ENCODE measurements at regions not wholly inside any gene's neighbourhood (a gene's known extent, or its start where the extent isn't known, plus 50 kb on each side); places are given as distances from the start of the nearest gene placed in this dataset.

GRCh38 chr1:213649373-213649772 lies 338.4 kb upstream of the PROX1 start (continued):
- TF ChIP-seq, protein P1, sequence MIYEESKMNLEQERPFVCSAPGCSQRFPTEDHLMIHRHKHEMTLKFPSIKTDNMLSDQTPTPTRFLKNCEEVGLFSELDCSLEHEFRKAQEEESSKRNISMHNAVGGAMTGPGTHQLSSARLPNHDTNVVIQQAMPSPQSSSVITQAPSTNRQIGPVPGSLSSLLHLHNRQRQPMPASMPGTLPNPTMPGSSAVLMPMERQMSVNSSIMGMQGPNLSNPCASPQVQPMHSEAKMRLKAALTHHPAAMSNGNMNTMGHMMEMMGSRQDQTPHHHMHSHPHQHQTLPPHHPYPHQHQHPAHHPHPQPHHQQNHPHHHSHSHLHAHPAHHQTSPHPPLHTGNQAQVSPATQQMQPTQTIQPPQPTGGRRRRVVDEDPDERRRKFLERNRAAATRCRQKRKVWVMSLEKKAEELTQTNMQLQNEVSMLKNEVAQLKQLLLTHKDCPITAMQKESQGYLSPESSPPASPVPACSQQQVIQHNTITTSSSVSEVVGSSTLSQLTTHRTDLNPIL (CRISPR knock-in tag; IDR thresholded peaks at IDR 0.05; ENCODE audit: low read depth): no peak
- no peak for TF ChIP-seq GLIS3 (CRISPR knock-in tag; IDR thresholded peaks at IDR 0.05)

DNA sequence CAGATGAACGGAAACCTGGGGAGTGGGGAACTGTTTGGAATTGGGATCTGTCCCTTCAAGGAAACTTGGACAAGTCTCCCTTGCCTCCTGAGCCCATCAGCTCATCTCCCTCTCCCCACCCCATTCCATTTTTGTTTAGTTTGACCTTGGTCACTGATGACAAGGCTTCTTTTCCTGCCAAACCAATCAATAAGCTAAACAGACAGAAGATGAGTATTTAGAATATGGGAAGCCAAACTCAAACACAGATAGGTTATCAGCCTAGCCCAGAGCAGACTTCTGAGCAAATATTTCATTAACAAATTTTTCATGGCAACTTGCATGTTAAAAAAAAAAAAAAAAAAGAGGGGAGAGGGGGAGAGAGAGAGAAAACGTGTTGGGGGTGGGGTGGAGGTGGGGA lies 337.2 kb upstream of the PROX1 start:
- no peak for TF ChIP-seq ZFP3 (CRISPR knock-in tag; IDR thresholded peaks at IDR 0.05)
- no peak for TF ChIP-seq TOX (CRISPR knock-in tag; IDR thresholded peaks at IDR 0.05; ENCODE audit: borderline replicate concordance)
- no peak for TF ChIP-seq ZC3H10 (CRISPR knock-in tag; IDR thresholded peaks at IDR 0.05)
- ATAC-seq: no peak

- no peak for TF ChIP-seq ZNF8 (CRISPR knock-in tag; IDR thresholded peaks at IDR 0.05)
- no peak for TF ChIP-seq SNAI2 (CRISPR knock-in tag; IDR thresholded peaks at IDR 0.05)
- TF ChIP-seq PPARA (CRISPR knock-in tag; IDR thresholded peaks at IDR 0.05; ENCODE audit: borderline replicate concordance): no peak
- no peak for TF ChIP-seq ZNF70 (CRISPR knock-in tag; IDR thresholded peaks at IDR 0.05)
- TF ChIP-seq ESRRG (CRISPR knock-in tag; IDR thresholded peaks at IDR 0.05): no peak
- no peak for TF ChIP-seq TSHZ2 (CRISPR knock-in tag; IDR thresholded peaks at IDR 0.05)
- no peak for TF ChIP-seq ZFP3 (CRISPR knock-in tag; IDR thresholded peaks at IDR 0.05)
- no peak for TF ChIP-seq ISL1 (CRISPR knock-in tag; IDR thresholded peaks at IDR 0.05)
- TF ChIP-seq ZC3H10 (CRISPR knock-in tag; IDR thresholded peaks at IDR 0.05): no peak
- no peak for TF ChIP-seq RARB (CRISPR knock-in tag; IDR thresholded peaks at IDR 0.05)
- TF ChIP-seq GLIS3 (CRISPR knock-in tag; IDR thresholded peaks at IDR 0.05): no peak
- TF ChIP-seq ZFP30 (CRISPR knock-in tag; IDR thresholded peaks at IDR 0.05): no peak
- TF ChIP-seq CSDC2 (CRISPR knock-in tag; IDR thresholded peaks at IDR 0.05): no peak
- no peak for TF ChIP-seq CSRNP3 (CRISPR knock-in tag; IDR thresholded peaks at IDR 0.05)
- TF ChIP-seq TCF4 (CRISPR knock-in tag; IDR thresholded peaks at IDR 0.05; ENCODE audit: borderline replicate concordance): no peak
- TF ChIP-seq, protein P1 (CRISPR knock-in tag; IDR thresholded peaks at IDR 0.05; ENCODE audit: low read depth): no peak
- TF ChIP-seq TOX (CRISPR knock-in tag; IDR thresholded peaks at IDR 0.05; ENCODE audit: borderline replicate concordance): no peak
- TF ChIP-seq OSR1 (CRISPR knock-in tag; IDR thresholded peaks at IDR 0.05): no peak
- no peak for ATAC-seq
Measured at GRCh38 chr1:213651077-213651476, 336.7 kb upstream of the PROX1 start.

DNA sequence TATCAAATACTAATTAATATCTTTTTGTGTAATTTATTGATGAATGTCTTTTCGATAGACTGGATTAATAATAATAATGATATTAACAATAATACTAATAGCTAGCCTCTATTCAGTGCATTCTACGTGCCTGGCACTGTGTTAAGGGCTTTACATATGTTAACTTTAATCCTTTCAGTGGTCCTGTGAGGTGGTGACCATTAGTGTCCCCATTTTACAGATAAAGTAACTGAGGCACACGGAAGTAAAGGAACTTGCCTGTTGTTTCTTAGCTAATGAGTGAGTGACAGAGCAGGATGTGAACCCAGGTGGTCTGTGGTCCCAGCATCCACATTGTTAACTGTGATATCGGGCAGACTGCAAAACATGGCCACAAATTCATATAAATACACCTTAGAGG lies 335.7 kb upstream of the PROX1 start:
- ATAC-seq: no peak
- TF ChIP-seq ESRRG (CRISPR knock-in tag; IDR thresholded peaks at IDR 0.05) (no peak), ARNTL (CRISPR knock-in tag; IDR thresholded peaks at IDR 0.05; ENCODE audit: borderline replicate concordance, low read depth) (no peak), ZNF70 (CRISPR knock-in tag; IDR thresholded peaks at IDR 0.05) (no peak), GLIS3 (CRISPR knock-in tag; IDR thresholded peaks at IDR 0.05) (no peak), ZC3H10 (CRISPR knock-in tag; IDR thresholded peaks at IDR 0.05) (no peak), TSHZ2 (CRISPR knock-in tag; IDR thresholded peaks at IDR 0.05) (no peak)
- TF ChIP-seq, protein P2, sequence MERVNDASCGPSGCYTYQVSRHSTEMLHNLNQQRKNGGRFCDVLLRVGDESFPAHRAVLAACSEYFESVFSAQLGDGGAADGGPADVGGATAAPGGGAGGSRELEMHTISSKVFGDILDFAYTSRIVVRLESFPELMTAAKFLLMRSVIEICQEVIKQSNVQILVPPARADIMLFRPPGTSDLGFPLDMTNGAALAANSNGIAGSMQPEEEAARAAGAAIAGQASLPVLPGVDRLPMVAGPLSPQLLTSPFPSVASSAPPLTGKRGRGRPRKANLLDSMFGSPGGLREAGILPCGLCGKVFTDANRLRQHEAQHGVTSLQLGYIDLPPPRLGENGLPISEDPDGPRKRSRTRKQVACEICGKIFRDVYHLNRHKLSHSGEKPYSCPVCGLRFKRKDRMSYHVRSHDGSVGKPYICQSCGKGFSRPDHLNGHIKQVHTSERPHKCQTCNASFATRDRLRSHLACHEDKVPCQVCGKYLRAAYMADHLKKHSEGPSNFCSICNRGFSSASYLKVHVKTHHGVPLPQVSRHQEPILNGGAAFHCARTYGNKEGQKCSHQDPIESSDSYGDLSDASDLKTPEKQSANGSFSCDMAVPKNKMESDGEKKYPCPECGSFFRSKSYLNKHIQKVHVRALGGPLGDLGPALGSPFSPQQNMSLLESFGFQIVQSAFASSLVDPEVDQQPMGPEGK (CRISPR knock-in tag; IDR thresholded peaks at IDR 0.05; ENCODE audit: borderline replicate concordance): no peak

Data from SK-N-SH treated with all-trans-retinoic acid at 6 μM for 48 hours (cell line).